ENCODE measurements at regions not wholly inside any gene's neighbourhood (a gene's known extent, or its start where the extent isn't known, plus 50 kb on each side); places are given as distances from the start of the nearest gene placed in this dataset.

GRCh38 chr2:12549641-12550040 is 167.1 kb upstream of the TRIB2 start:
- peaks cover 0 to 3% (median 2%) of the 10 kb centered on the region in 4 donors for H3K4me1 ChIP-seq
- no peak for TF ChIP-seq CTCF (IDR thresholded peaks at IDR 0.05)
- no peak for TF ChIP-seq POLR2A (IDR thresholded peaks at IDR 0.05)
- no peak for TF ChIP-seq EP300 (IDR thresholded peaks at IDR 0.05)
- TF ChIP-seq POLR2AphosphoS5 (IDR thresholded peaks at IDR 0.05), result no peak
- no peaks in the 10 kb centered on the region for H3K9me3 ChIP-seq
- intact Hi-C loops (cut with DNase I), result loop anchor here (10.0 kb wide), 1 partner anchor 135 kb away; no protein-coding TSS in a partner anchor
- no peaks in the 10 kb centered on the region for H3K27me3 ChIP-seq
- H3K4me3 ChIP-seq, result no peak overlapping the region
- DNase-seq, result no peak
- 83 to 90% methylated on average over 2 of the region's 2 CpGs for WGBS, 2 donors
- H3K27ac ChIP-seq, result no peak overlapping the region
- no peaks in the 10 kb centered on the region for H3K36me3 ChIP-seq

- no peak overlapping the region for H3K27ac ChIP-seq
- TF ChIP-seq POLR2A (IDR thresholded peaks at IDR 0.05) (no peak), CTCF (IDR thresholded peaks at IDR 0.05) (no peak), EP300 (IDR thresholded peaks at IDR 0.05) (no peak), POLR2AphosphoS5 (IDR thresholded peaks at IDR 0.05) (no peak)
- H3K27me3 ChIP-seq, result no peaks in the 10 kb centered on the region
- intact Hi-C loops (cut with DNase I), result no loop called here
- peaks cover 0 to 19% (median 15%) of the 10 kb centered on the region in 4 donors for H3K4me1 ChIP-seq
- H3K4me3 ChIP-seq, result no peak overlapping the region
- no peaks in the 10 kb centered on the region for H3K9me3 ChIP-seq
- H3K36me3 ChIP-seq, result no peaks in the 10 kb centered on the region
- WGBS, 2 donors, result 80 to 86% methylated on average over 7 of the region's 7 CpGs
- DNase-seq, result no peak
Observed at GRCh38 chr2:12552092-12552491, 164.6 kb upstream of the TRIB2 start.

GRCh38 chr2:12554224-12555011 is 162.3 kb upstream of the TRIB2 start:
- WGBS, 2 donors, result 73 to 76% methylated on average over 12 of the region's 12 CpGs
- Histone ChIP-seq H3K27me3 (no peaks in the 10 kb centered on the region), H3K4me3 (no peak overlapping the region), H3K27ac (peak overlapping the region in 2 of 4 donors; percentile 46 to 58), H3K4me1 (peaks cover 0 to 19% (median 15%) of the 10 kb centered on the region in 4 donors), H3K9me3 (no peaks in the 10 kb centered on the region), H3K36me3 (no peaks in the 10 kb centered on the region)
- intact Hi-C loops (cut with DNase I), result no loop called here
- no peak for TF ChIP-seq EP300 (IDR thresholded peaks at IDR 0.05)
- TF ChIP-seq POLR2A (IDR thresholded peaks at IDR 0.05), result no peak
- no peak for TF ChIP-seq POLR2AphosphoS5 (IDR thresholded peaks at IDR 0.05)
- no peak for TF ChIP-seq CTCF (IDR thresholded peaks at IDR 0.05)
- no peak for DNase-seq

GRCh38 chr2:12555012-12555645 is 161.6 kb upstream of the TRIB2 start:
- intact Hi-C loops (cut with DNase I), result no loop called here
- TF ChIP-seq EP300 (IDR thresholded peaks at IDR 0.05) (no peak), CTCF (IDR thresholded peaks at IDR 0.05) (no peak), POLR2A (IDR thresholded peaks at IDR 0.05) (no peak), POLR2AphosphoS5 (IDR thresholded peaks at IDR 0.05) (no peak)
- H3K36me3 ChIP-seq, result no peaks in the 10 kb centered on the region
- 50 to 72% methylated on average over 2 of the region's 2 CpGs for WGBS, 2 donors
- no peaks in the 10 kb centered on the region for H3K27me3 ChIP-seq
- DNase-seq, result no peak
- H3K4me3 ChIP-seq, result no peak overlapping the region
- peaks cover 0 to 19% (median 15%) of the 10 kb centered on the region in 4 donors for H3K4me1 ChIP-seq
- H3K27ac ChIP-seq, result peak overlapping the region in 2 of 4 donors; percentile 46 to 58
- no peaks in the 10 kb centered on the region for H3K9me3 ChIP-seq
